IPS DF 4.7 (cell line): ENCODE measurements at regions not wholly inside any gene's neighbourhood (a gene's known extent, or its start where the extent isn't known, plus 50 kb on each side); places are given as distances from the start of the nearest gene placed in this dataset.
"Not testable (repeated sequence)": the region's sequence is repeated elsewhere in the genome, so short reads cannot be mapped to it uniquely, and the experiment has no call there.

Source experiments
- DNase-seq: peaks from one replicate; pipeline ENCODE4 v3.0.0-alpha.2; 2013; ENCODE audit warnings: low spot score; ENCODE audit errors: extremely low read depth

DNA sequence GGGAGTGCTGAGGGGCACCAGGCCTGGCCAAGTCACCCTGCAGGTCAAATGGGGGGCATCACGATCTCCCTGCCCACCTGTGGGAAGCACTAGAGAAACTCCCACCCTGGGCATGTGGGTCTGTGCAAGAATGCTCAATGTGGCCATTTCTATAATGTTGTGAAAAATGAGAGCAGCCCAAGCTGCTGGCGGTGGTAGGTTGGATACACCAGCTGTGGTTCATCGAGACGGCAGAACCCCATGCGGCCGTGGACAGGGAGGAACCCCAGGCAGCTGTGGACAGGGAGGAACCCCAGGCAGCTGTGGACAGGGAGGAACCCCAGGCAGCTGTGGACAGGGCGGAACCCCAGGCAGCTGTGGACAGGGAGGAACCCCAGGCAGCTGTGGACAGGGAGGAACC is 129.1 kb downstream of the BRD1 start:
- not testable (repeated sequence) for DNase-seq

DNA sequence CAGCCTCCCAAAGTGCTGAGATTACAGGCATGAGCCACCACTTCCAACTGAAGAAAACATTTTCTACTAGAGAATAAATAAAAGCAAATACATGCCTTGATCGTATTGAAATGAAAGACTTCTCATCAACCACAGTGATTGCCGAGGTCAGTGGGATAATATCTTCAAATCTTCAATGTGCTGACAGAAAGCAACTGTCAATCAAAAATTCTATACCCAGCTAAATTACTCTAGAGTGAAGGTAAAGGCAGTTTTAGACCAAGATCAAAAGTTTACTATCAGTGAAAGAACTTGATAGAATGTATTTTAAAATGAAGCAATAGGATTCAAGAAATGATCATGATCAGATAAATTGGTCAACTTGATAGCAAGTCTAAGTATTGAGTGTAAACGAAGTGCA is 130.6 kb downstream of the BRD1 start:
- no peak for DNase-seq

DNA sequence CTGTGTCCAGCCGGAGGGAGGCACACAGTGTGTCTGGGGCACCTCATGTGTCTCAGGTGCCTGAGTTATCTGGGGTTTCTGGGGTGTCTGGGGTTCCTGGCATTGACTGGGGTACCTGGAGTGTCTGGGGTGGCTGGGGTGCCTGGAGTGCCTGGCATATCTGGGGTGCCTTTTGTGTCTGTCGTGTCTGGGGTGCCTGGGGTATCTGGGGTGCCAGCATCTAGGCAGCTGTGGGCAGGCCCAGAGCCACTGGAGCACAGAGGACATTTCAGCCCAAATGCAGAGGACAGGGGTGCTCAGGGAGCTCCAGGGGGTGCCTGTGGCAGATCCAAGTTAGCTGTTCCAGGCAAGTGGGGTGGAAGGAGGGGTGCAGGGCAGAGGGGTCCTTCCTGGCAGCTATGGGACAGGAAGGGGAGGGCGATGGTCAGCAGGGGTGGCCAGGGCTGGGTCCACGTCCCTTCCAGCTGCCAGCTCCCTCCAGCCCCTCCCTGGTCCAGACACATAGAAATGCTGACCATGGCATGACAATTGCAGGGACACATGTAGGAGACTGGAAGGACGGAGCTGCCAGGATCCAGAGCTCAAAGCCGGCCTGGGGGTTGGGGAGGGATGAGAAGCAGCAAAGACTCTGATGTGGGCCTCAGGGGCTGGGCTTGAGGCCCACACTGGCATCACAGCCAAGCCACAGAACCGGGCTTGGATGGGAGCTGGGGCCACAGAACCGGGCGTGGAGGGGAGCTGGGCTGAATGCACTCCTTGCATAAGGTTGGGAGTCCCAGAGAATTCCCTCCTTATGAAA is 133.0 kb downstream of the BRD1 start:
- DNase-seq = no peak

GRCh38 chr22:49693848-49694247 is 133.8 kb downstream of the BRD1 start:
- no peak for DNase-seq

DNA sequence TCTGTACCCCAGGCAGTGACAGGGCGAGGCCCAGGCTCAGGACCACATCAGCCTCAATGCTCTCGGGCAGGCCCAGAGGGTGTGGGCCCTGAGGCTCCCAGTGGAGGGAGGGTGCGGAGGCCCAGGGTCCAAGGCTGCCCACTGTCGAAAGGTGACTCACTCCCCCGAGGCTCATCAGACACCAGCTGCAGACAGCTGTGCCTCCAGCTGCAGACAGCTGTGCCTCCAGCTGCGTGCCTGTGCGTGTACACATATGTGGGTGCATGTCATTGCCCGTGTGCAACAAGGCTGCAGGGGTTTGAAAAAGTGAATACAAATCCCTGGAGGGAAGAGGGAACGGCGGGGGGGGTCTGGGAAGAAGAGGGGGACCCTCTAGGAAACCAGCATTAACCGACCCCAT is 134.3 kb downstream of the BRD1 start:
- DNase-seq = no peak

GRCh38 chr22:49692499-49693225 is 135.0 kb downstream of the BRD1 start:
- no peak for DNase-seq

DNA sequence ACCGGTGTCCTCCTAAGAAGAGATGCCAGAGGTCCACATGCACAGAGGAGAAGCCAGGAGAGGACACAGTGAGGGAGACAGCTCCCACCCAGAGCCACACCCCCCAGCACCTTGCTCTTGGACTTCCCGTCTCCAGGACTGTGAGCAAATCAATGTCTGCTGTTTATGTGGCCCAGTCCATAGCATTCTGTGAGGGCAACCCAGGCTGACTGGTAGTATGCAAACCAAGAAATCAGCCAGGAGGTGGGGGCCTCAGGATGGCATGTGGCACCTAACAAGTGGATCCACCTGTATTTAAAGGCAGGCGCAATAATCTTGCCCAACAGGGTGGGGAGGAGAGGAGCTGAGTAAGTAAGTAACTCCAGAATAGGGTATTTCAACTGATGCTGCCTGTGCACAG is 136.4 kb downstream of the BRD1 start:
- no peak for DNase-seq

- no peak for DNase-seq
Observed at GRCh38 chr22:49690454-49690853, 137.2 kb downstream of the BRD1 start.

- no peak for DNase-seq
Observed at GRCh38 chr22:49689858-49690257, 137.8 kb downstream of the BRD1 start.

DNA sequence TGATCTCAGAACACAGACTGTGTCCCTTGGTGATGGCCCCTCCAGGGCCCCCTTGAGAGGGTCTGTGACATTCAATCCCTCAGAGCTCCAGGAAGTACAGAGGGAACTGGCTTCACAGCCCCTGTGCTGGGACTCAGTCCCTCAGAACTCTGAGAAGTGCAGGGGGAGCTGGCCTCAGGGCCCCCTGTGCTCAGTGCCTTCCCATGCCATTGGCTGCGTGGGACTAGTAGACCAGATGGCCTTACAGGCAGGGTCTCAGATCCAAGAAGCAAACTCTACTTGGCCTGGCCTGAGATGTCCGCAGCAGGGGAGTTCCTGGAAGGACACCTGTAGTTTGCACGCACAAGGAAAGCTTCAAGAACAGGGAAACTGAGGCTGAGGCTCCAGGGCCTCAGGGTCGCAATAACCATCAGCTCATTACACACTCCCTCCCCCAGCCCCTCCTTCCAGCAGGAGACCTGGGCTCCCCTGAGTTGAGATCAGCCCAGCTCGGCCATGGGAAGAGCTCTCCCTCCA is 138.4 kb downstream of the BRD1 start:
- no peak for DNase-seq

DNA sequence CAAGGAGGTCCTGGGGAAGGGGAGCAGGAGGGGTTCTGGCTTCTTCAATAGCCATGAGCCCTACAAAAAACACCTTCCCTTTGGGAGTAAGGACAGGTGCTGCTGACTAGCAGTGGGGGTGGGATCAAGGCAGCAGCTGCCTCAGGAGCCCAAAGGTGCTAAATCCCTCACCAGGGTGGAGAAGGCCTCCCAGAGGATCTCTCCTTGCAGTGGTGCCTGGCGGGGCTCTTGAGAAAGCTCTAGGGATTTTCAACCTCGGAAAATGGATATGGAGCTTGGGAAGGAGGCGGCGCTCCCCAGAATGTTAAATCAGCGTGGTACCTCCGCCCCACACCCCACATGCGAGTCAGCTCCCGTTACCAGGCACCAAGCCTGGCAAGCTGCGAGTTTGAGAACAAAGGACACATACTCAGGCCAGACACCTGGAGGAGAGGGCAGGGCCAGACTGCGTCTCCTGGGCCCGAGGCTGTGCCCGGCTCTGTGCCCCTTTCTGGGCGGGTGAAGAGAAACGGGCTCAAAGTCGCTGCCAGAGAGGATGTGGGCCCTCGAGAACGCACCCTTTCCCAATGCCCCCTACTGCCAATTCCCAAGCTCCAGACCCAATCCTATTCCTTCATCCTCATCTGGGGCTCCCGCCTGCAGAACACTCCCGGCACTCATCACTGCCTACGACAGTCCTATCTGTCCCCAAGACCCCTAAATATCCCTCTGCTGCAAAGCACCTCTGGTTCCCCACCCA is 139.0 kb downstream of the BRD1 start:
- DNase-seq = no peak

GRCh38 chr22:49687786-49688515 is 139.7 kb downstream of the BRD1 start:
- no peak for DNase-seq

- DNase-seq = no peak
Observed at GRCh38 chr22:49687333-49687732, 140.3 kb downstream of the BRD1 start.

- no peak for DNase-seq
Observed at GRCh38 chr22:49686495-49687219, 141.0 kb downstream of the BRD1 start.

DNA sequence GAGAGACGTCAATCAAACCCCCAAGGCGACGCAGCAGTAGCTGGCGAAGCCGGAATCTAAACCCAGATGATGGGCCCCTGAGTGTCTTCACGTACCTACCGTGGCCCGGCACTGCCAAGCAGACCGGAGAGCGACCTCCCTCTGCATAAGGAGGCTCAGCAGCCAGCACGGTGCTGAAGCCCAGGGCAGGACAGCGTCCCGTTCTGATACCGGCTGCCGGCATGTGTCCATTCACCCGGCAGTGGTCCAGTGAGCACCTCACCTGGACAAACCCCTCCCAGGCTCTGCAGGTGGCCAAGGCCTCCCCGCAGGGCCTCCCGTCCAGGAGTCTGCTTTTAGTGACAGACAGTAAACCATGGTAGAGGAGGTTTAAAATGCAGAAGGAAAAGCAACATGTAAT is 142.0 kb downstream of the BRD1 start:
- DNase-seq = no peak

- no peak for DNase-seq
Observed at GRCh38 chr22:49685116-49685515, 142.6 kb downstream of the BRD1 start.

DNA sequence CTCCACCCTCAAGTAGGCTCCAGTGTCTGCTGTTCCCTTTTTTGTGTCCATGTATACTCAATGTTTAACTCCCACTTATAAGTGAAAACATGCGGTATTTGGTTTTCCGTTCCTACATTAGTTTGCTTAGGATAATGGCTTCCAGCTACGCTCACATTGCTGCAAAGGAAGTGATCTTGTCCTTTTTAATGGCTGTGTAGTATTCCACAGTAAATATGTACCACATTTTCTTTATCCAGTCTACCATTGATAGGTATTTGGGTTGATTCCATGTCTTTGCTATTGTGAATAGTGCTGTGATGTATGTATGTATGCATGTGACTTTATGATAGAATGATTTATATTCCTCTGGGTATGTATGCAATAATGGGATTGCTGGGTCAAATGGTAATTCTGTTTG is 144.6 kb downstream of the BRD1 start:
- DNase-seq = no peak

DNA sequence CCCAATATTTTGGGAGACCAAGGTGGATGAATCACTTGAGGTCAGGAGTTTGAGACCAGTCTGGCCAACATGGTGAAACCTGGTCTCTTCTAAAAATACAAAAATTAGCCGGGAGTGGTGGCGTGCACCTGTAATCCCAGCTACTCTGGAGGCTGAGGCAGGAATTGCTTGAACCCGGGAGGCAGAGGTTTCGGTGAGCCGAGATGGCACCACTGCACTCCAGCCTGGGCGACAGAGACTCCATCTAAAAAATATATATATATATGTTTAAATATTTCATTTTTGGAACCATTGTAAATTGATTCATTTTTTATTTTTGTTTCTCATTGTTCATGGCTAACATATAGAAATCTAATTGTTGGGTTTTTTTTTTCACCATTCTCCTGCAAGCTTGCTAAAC is 146.9 kb downstream of the BRD1 start:
- DNase-seq = not testable (repeated sequence)

GRCh38 chr22:49678842-49679170 is 148.9 kb downstream of the BRD1 start:
- no peak for DNase-seq

DNA sequence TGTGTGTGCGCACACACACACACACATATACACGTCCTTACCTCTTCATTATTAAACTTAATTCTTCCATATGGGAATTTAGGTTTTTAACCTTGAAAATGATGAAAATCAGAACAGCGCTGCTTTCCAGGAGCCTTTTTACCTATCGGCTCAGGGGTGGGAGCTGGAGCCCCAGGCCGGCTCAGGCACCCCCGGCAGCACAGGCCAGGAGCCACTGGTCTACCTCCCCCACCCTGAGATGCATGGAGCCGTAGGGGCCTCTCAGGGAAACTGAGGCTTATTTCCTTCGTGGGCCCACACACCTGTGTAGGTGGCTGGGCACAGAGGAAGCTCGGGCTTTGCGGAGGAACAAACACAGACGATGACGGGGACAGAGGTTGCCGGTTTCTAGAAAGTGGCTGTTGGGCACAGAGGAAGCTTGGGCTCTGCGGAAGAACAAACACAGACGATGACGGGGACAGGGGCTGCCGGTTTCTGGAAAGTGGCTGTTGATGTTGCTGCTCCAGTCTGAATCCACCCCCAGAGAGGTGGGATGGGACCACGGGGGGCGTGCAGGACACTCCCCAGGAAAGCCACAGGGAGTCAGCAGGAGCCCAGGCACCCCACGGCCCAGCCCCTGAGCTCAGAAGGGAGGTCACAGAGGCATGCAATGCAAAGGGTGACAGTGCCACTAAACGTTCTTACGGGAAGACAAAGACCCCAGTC is 149.4 kb downstream of the BRD1 start:
- DNase-seq = no peak
